ENCODE measurements at regions not wholly inside any gene's neighbourhood (a gene's known extent, or its start where the extent isn't known, plus 50 kb on each side); places are given as distances from the start of the nearest gene placed in this dataset.
A peak's percentile ranks its signal among the peaks of the same experiment; 100 is the strongest.

GRCh38 chr7:23981314-23981713 lies 271.3 kb downstream of the STK31 start:
- DNase-seq = no peak

DNA sequence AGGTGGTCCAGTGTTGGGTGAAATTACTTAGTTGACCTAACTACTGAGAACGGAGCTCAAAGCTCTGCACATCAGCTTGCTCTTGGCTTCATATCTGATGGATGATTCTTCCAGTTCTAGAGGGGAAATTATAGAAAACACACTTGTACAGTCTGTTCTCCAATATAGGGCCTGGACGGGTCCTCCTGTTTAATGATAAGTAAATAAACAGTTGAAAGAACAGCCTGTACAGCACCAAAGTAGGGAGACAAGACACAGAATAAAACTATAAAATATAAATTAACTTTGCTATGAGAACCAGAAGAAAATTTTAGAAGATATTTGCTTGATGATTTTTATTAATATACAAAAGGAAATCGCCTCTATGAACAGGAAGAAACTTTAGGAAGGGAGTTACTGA lies 271.7 kb downstream of the STK31 start:
- no peak for DNase-seq

- no peak for DNase-seq
These were observed 278.5 kb upstream of the NPY start for GRCh38 chr7:24005517-24005916.

- DNase-seq = no peak
These were observed 273.5 kb upstream of the NPY start for GRCh38 chr7:24010495-24010894.

DNA sequence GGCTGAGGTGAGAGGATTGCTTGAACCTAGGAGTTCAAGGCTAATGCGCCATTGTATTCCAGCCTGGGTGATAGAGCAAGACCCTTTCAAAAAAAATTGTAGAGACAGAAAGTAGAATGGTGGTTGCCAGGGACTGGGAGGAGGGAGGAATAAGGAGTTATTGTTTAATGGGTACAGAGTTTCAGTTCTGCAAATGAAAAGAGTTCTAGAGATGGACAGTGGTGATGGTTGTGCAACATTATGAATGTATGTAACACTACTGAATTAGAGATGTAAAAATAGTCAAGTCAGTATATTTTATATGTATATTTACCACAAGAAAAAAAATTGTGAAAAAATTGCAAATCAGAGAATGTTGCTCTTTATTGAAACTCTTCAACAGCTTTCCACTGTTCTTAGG lies 266.5 kb upstream of the NPY start:
- DNase-seq = no peak

- DNase-seq = no peak
These were observed 265.7 kb upstream of the NPY start for GRCh38 chr7:24018331-24018730.

DNA sequence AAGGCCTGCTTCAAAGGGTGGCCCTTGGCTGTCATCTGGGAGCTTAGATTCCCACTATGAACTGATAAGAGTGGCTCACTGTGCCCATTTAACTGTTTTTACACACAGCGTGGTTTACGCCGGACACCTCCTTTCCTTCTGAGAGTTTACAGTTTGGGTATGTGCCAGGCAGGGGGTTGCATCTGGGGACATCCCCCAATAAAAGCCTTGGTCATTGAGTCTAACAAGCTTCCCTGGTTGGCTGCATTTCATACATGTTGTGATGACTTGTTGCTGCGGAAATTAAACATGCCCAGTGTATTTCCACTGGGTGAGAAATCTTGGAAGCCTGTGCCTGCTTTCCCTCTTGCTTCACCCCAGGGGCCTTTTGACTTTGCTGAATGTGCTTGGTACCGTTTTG lies 264.1 kb upstream of the NPY start:
- DNase-seq = no peak

DNA sequence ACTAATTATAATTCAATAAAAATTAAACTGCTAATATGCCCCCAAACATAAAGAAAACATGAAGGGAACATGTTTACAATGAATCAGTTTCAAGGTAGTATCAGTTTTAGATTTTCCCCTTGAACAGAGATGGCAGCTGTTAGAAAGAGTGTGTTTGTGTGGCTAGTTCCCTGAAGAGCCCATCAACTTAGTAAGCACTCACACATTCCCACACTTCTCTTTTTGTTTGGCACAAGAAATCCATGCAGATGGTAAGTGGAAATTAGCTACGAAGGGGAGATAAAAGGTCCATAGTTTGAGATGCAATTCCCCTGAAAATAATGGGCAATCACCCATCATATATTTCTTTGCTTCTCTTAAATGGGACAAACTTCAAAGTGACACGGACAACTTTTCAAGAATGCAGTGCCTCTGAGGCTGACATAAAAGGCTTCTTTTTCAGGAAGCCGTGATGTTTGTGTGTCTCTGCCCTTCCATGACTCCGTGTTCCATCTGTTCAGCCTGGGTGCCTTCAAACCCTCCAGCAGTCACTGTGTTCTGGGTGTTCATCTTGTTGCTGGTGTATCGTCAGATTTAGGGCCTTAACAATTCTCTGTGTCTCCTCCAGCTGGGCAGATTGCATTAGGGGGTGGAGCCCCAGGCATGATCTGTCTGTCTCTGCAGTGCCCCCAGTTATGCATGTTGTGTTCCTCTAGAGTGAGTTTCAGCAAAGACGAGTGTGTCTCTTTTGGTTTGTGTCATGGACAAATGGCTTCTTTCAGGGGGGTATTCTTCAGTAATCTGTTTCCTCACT lies 259.5 kb upstream of the NPY start:
- DNase-seq = no peak

GRCh38 chr7:24025094-24025493 lies 258.9 kb upstream of the NPY start:
- no peak for DNase-seq

DNA sequence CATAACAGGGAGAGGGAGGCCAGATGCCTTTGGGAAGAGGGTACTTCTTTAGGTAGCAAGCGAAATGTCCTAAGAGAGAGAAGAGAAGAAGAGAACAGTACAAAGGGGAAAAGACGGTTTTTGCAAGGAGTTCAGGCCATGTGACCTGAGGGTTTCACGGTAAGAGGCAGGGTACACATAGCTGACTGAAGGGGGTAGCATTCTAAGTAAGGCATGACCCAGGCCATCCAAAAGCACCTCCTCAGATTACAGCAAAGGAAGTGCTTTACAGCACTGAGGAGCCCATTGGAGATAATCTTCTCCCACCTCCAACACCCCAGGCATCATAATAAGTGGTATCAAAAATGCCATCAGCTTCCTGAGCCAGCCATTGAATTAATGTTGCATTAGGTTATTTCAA lies 258.2 kb upstream of the NPY start:
- DNase-seq = no peak

- DNase-seq = no peak
These were observed 257.6 kb upstream of the NPY start for GRCh38 chr7:24026351-24026750.

DNA sequence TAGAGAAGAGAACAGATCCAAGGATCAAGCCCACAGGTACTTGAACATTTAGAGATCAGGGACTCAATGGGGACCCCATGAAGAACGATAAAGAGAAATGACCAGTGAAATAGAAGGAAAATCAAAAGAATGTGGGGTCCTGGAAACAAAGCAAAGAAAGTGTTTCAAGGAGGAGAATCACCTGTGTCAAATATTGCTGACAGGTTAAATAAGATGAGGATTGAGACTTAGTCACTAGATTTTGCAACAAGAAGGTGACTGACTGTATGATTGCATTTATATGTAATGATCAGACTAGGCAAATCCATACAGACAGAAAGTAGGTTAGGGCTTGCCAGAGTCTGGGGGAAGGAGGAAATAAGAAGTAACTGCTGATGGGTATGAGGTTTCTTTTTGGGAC lies 254.9 kb upstream of the NPY start:
- DNase-seq = no peak

GRCh38 chr7:24034251-24034650 lies 249.7 kb upstream of the NPY start:
- DNase-seq = no peak

DNA sequence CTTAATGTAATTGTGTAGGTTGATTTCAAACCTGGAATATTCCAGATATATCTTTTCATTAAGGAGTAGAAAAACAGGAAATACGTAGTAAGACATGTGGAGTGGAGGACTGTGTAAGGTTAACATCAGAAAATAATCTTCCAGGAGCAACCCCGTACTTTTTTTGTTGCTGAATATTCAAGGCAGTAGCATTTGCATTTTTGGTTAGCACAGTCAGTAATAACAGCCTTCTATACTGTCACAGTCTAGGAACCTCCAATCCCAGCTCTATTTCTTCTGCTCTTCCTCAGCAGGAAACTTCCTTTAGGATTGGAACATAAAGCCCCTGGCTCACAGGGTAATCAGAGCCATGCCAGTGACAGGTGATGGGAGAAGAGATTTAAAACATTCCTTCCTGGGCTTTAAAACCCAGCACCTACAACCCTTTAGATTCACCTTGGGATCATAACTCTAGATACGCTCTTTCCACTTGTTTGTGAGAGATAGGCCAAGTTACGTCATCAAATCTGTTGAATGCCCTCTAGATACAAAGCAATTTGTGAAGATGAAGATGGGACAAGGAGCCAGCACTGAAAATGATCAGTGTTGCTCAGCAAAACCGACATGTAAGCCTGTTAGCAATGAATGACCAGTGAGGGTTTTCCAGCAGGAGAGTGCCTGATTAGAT lies 248.5 kb upstream of the NPY start:
- no peak for DNase-seq

- no peak for DNase-seq
These were observed 248.0 kb upstream of the NPY start for GRCh38 chr7:24036033-24036412.

DNA sequence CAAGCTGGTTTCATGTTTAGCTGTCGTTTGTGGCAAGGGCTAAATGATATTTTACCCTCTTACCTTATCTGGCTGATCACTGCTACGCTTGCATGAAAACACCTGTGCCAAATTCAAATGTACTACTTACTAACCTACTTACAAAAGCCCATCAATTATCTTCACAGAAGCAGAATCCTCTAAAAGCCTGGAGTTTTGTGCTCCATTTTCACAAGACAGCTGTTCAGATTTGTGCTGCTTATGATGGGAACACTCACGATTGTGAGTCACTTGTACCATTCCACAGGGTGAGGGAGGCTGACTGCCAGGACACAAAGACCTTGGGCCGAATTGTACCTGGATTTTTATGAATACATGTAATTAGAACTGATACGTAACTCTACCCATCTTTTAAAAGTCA lies 245.0 kb upstream of the NPY start:
- no peak for DNase-seq

- DNase-seq = no peak
These were observed 243.9 kb upstream of the NPY start for GRCh38 chr7:24039991-24040624.

DNA sequence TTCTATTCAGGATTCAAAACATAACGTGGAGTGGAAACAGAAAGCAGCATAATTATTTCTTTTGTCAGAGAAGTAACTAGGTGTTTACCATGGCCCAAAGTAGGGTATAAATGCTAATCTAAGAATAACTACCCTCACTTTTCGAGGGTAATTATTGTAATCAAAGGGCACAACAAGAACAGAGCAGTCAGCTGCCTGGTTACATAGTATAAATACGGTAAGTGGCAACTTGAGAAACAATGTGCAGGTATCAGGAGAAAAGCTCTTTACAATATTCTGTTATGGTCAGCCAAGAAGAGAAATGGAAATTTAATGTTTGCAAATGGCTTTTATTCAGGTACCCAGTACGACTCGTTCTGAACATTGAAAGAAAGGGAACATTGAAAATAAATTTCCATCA lies 242.0 kb upstream of the NPY start:
- no peak for DNase-seq

DNA sequence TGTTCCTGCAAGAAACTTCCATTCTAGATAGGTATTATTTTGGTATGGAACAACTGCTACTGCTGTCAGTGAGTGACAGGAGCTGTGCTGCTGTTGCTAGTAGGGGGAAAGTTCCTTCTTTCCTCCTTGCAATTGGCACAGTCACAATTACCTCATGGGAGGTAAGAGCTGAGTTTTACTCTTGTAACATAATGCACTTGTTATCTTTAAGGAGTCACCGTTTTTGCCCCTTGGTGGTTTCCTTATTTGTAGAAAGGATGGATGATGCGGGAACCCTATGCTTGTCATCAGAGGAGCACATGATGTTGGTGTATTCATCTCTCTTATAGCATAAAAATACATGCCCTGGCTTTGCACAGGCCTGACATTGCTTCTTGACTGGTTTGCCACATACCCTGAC lies 234.7 kb upstream of the NPY start:
- DNase-seq = no peak

DNA sequence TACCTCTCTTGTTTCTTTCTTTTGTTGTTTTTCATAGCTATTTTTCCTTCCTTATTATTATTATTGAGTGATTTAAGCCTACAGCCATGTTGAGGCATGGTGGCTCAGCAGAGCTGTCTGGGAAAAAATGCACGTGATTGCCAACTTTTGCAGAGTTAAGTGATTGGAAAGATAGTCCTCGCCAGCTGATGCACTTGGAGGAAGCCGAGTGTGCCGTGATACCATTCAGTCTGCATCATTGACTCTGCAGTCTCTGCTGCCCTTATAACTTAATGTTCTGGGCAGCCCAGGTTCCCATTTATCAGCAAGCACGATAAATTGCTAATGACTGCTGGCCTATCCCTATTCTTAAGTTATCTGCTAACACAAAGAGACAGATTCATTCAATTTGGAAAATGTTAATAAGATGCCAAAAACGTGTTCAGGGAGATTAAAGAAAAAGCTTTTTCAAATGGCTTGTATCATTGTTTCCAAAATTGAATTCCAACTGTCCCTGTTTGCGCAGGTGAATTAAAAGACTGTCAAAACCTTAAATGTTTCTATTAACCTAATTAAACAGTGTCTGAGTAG lies 232.9 kb upstream of the NPY start:
- DNase-seq = no peak

DNA sequence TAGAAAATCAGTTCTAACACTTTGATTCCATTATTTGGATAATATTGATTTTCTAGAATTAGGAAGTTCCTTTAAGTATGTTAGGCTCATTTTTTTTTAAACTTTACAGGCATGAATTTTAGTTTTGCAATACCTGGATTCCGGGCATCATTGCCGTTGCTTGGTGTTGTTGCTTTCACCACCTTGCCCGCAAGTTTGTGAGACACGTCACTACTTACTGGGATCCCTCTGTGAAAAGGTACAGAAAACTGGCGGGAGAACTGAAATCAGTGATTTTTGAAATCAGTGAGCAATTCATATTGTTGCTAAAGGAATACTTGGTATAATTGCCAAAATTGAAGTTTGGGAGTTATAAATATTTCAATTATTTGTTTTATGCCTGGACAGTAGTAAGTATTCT lies 232.3 kb upstream of the NPY start:
- DNase-seq = no peak

DNA sequence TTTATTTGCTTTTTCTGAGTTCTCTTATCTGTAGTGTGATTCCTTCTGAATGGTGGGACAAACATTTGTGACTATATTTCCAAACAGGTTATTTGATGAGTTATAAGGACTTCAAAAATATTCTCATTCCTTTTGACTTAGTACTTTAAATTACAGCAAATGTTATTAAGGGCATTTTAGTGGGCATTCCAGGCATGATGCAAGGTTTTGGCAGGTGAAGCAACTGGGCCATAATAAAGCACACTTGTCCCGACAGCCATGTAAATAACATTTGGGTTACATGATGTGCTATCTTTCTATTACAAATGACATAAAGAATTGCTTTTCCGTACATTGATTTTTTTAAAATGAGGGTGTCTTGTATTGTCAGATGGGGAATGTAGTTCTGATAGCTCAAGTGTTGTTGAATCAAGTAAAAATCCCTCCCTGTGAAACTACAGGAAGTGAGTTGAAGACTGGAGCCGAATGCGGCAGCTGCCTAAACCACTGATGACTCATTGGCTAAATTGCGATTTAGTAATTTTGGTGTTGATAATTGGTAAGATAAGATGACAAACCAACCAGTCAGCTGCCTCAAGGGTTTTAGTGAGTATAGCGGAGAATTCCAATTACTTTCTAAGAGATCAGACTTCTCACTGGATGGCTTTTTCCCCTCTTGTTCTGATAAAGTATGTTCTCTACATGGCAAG lies 231.3 kb upstream of the NPY start:
- DNase-seq = peak in 1 of 2 donors; percentile 2

- no peak for DNase-seq
These were observed 229.8 kb upstream of the NPY start for GRCh38 chr7:24054236-24054635.

All from activated CD4-positive, alpha-beta T cell treated with anti-CD3 and anti-CD28 coated beads for 4 hours (primary cell).